OCI-LY3 (cell line): ENCODE measurements at regions not wholly inside any gene's neighbourhood (a gene's known extent, or its start where the extent isn't known, plus 50 kb on each side); places are given as distances from the start of the nearest gene placed in this dataset.

Source experiments
- EZH2phosphoT487 ChIP-seq: fragments of 200-600 bp; shearing (Covaris generic); IDR thresholded peaks from 2 replicates; pipeline ENCODE4 v1.6.1; 2018; ENCODE audit warnings: antibody characterized with exemption, mixed run types, low read depth
- TF ChIP-seq, protein P1 (sequence below): fragments of 200-600, 300-600 bp; sonication (generic); IDR thresholded peaks from 2 replicates; pipeline ENCODE4 v1.5.1; 2014; ENCODE audit warnings: antibody characterized with exemption, low read length, low read depth

DNA sequence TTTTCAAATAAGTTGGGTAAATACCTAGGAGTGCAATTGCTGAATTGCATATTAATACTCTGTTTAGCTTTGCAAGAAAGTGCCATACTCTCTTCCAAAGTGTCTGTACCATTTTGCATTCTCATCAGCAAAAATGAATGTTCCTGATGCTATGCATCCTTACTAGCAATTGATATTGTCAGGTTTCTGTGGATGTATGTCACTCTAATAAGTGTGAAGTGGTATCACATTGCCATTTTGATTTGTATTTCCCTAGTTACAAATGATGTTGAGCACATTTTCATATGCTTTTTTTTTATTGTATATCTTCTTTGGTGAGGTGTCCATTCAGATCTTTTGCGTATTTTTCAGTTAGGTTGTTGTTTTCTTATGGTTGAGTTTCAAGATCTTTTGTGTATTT, 230.4 kb upstream of the MAGI2 start:
- TF ChIP-seq, protein P1, sequence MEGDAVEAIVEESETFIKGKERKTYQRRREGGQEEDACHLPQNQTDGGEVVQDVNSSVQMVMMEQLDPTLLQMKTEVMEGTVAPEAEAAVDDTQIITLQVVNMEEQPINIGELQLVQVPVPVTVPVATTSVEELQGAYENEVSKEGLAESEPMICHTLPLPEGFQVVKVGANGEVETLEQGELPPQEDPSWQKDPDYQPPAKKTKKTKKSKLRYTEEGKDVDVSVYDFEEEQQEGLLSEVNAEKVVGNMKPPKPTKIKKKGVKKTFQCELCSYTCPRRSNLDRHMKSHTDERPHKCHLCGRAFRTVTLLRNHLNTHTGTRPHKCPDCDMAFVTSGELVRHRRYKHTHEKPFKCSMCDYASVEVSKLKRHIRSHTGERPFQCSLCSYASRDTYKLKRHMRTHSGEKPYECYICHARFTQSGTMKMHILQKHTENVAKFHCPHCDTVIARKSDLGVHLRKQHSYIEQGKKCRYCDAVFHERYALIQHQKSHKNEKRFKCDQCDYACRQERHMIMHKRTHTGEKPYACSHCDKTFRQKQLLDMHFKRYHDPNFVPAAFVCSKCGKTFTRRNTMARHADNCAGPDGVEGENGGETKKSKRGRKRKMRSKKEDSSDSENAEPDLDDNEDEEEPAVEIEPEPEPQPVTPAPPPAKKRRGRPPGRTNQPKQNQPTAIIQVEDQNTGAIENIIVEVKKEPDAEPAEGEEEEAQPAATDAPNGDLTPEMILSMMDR, result no peak
- no peak for TF ChIP-seq EZH2phosphoT487
